ENCODE measurements at regions not wholly inside any gene's neighbourhood (a gene's known extent, or its start where the extent isn't known, plus 50 kb on each side); places are given as distances from the start of the nearest gene placed in this dataset.

GRCh38 chr13:65631078-65631477 lies 1599.1 kb downstream of the PCDH9 start:
- Mint-ChIP-seq H3K4me3 (ENCODE audit: unreplicated experiment) (no peak overlapping the region), H3K4me1 (ENCODE audit: low read depth) (peaks cover 3% of the 10 kb centered on the region), H3K9me3 (ENCODE audit: low read depth) (no peaks in the 10 kb centered on the region), H3K27me3 (ENCODE audit: low read depth) (no peaks in the 10 kb centered on the region), H3K27ac (ENCODE audit: unreplicated experiment) (no peak overlapping the region), H3K36me3 (ENCODE audit: low read depth) (no peaks in the 10 kb centered on the region)
- TF ChIP-seq CTCF (IDR thresholded peaks at IDR 0.05): no peak
- no peak for DNase-seq (ENCODE audit: low spot score)

- Mint-ChIP-seq H3K9me3 (ENCODE audit: low read depth) (no peaks in the 10 kb centered on the region), H3K4me1 (ENCODE audit: low read depth) (peaks cover 3% of the 10 kb centered on the region), H3K4me3 (ENCODE audit: unreplicated experiment) (no peak overlapping the region), H3K36me3 (ENCODE audit: low read depth) (no peaks in the 10 kb centered on the region), H3K27me3 (ENCODE audit: low read depth) (no peaks in the 10 kb centered on the region), H3K27ac (ENCODE audit: unreplicated experiment) (no peak overlapping the region)
- no peak for DNase-seq (ENCODE audit: low spot score)
- TF ChIP-seq CTCF (IDR thresholded peaks at IDR 0.05): no peak
Observed at GRCh38 chr13:65629926-65630325, 1600.2 kb downstream of the PCDH9 start.

GRCh38 chr13:65623148-65623547 lies 1607.0 kb downstream of the PCDH9 start:
- H3K27ac Mint-ChIP-seq (ENCODE audit: unreplicated experiment): no peak overlapping the region
- no peak for TF ChIP-seq CTCF (IDR thresholded peaks at IDR 0.05)
- peaks cover 6% of the 10 kb centered on the region for H3K9me3 Mint-ChIP-seq (ENCODE audit: low read depth)
- H3K4me3 Mint-ChIP-seq (ENCODE audit: unreplicated experiment): no peak overlapping the region
- H3K27me3 Mint-ChIP-seq (ENCODE audit: low read depth): no peaks in the 10 kb centered on the region
- no peaks in the 10 kb centered on the region for H3K36me3 Mint-ChIP-seq (ENCODE audit: low read depth)
- no peak for DNase-seq (ENCODE audit: low spot score)
- no peaks in the 10 kb centered on the region for H3K4me1 Mint-ChIP-seq (ENCODE audit: low read depth)

- H3K27ac Mint-ChIP-seq (ENCODE audit: unreplicated experiment): no peak overlapping the region
- no peaks in the 10 kb centered on the region for H3K27me3 Mint-ChIP-seq (ENCODE audit: low read depth)
- H3K4me3 Mint-ChIP-seq (ENCODE audit: unreplicated experiment): no peak overlapping the region
- H3K4me1 Mint-ChIP-seq (ENCODE audit: low read depth): no peaks in the 10 kb centered on the region
- no peak for DNase-seq (ENCODE audit: low spot score)
- H3K36me3 Mint-ChIP-seq (ENCODE audit: low read depth): no peaks in the 10 kb centered on the region
- TF ChIP-seq CTCF (IDR thresholded peaks at IDR 0.05): no peak
- H3K9me3 Mint-ChIP-seq (ENCODE audit: low read depth): peaks cover 6% of the 10 kb centered on the region
Observed at GRCh38 chr13:65615506-65615905, 1614.6 kb downstream of the PCDH9 start.

- Mint-ChIP-seq H3K4me3 (ENCODE audit: unreplicated experiment) (no peak overlapping the region), H3K4me1 (ENCODE audit: low read depth) (no peaks in the 10 kb centered on the region), H3K36me3 (ENCODE audit: low read depth) (no peaks in the 10 kb centered on the region), H3K9me3 (ENCODE audit: low read depth) (no peaks in the 10 kb centered on the region), H3K27ac (ENCODE audit: unreplicated experiment) (no peak overlapping the region), H3K27me3 (ENCODE audit: low read depth) (no peaks in the 10 kb centered on the region)
- no peak for DNase-seq (ENCODE audit: low spot score)
- peak; percentile 39 for TF ChIP-seq CTCF (IDR thresholded peaks at IDR 0.05)
Observed at GRCh38 chr13:65613004-65613403, 1617.1 kb downstream of the PCDH9 start.
